EL (cell line): ENCODE measurements at regions not wholly inside any gene's neighbourhood (a gene's known extent, or its start where the extent isn't known, plus 50 kb on each side); places are given as distances from the start of the nearest gene placed in this dataset.
"Not testable (repeated sequence)": the region's sequence is repeated elsewhere in the genome, so short reads cannot be mapped to it uniquely, and the experiment has no call there.

Source experiments
- DNase-seq: peaks from one replicate; pipeline ENCODE4 v3.0.0-alpha.2; 2016

GRCh38 chr4:63221477-63221876, 1187.8 kb downstream of the TECRL start:
- DNase-seq: no peak

DNA sequence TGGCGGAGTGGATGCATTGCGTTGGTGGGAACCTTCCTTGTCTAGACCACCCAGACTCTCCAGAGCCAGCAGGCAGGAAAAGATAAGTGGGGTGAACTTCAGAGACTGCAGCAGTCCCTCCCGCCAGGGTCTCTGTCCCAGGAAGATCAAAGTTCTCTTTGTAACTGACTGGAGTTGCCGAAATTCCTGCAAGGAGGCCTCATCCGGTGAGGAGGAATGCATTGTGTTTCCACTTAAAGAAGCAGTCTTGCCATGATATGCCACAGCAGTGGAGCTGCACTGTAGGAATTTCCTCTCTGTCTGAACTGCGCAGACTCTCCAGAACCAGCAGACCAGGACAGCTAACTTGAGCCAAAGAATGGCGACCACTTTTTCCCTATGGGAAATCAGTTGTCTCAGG, 1190.4 kb downstream of the TECRL start:
- no peak for DNase-seq

- DNase-seq: no peak
Measured at GRCh38 chr4:63214076-63214475, 1195.2 kb downstream of the TECRL start.

- DNase-seq: no peak
Measured at GRCh38 chr4:63211776-63212479, 1197.3 kb downstream of the TECRL start.

DNA sequence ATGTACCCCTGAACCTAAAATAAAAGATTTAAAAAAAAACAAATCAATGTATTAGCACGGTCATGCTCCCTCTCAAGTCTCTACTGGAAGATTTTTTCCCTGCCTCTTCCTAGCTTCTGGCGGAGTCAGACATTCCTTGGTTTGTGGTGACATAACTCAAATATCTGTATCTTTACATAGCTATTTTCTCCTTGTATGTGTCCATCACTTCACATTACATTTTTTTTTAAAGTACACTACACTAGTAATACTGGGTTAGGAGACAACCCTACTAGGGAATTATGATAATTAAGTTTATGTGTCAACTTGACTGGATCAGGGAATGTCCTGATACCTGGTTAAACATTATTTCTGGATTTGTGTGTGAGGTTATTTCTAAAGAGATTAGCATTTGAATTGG, 1197.9 kb downstream of the TECRL start:
- no peak for DNase-seq

- not testable (repeated sequence) for DNase-seq
Measured at GRCh38 chr4:63193029-63193428, 1216.2 kb downstream of the TECRL start.

- DNase-seq: no peak
Measured at GRCh38 chr4:63171341-63171740, 1237.9 kb downstream of the TECRL start.

GRCh38 chr4:63170923-63171322, 1238.3 kb downstream of the TECRL start:
- no peak for DNase-seq

DNA sequence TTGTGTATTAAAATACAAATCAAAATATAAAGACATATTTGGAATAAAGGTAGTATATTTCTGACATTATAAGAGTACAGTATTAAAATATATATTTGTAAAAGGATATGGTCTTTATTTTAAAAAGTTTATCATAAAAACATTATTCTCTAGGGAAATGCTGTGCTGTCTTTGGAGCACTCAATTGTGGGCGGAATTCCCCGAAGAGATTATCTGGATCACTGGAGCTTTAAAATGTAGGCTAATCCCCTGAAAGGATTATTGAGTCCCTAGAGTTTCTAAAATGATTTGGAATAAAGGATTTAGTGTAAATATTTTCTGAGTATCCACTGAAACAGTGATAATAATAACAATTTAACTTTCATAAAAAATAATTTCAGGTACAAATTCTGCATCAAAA, 1239.4 kb downstream of the TECRL start:
- no peak for DNase-seq

DNA sequence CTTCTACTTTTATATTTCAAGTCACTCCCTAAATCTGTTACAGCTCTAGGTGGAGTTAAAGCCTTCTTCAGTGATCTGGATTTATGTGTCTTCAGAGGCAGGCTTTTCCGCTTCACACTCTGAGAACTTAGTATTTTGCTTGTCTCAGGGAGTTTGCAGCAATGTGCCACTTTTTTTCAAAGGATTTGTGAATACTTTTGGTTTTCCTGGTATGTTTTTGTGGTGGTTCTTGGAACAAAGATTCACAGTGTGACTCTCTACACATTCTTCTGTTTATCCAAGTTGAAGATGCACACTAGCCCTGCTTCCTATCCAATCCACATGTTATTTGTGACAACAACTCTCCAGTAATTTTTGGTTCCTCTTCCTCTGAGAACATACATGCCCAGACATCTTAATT, 1253.7 kb downstream of the TECRL start:
- no peak for DNase-seq

GRCh38 chr4:63123441-63123840, 1285.8 kb downstream of the TECRL start:
- no peak for DNase-seq

DNA sequence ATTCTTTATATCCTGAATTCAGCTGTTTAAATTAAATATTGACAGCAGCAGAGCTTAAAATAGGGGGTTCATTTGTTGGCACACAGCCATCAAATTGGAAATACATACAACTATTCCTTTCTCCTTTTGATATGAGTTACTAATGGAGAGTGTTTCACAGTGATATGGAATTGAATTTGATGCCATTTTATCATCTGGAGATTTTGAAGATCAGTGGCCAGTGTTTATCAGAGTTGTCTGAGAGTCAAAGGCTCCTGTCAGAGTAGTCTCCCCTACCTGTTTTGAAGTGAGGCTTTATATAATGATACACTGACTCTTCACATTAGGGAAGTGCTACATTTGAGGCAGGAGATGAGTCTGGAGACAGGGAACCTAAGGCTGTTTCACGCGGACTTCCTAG, 1286.3 kb downstream of the TECRL start:
- DNase-seq: no peak

DNA sequence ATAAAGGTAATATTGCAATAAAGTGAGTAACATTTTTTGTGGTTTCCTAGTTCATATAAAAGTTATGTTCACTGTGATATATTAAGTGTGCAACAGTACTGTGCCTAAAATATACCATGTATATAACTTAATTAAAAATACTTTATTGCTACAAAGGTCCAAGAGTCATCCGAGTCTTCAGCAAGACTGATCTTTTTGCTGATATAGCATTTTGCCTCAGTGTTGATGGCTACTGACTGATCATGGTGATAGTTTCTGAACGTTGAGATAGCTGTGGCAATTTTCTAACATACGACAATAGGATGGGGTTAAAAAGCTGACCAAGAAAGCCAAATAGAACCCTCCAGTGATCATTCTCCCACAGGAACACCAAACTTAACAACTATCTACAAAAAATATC, 1302.7 kb downstream of the TECRL start:
- DNase-seq: no peak

- DNase-seq: no peak
Measured at GRCh38 chr4:63105839-63106238, 1303.4 kb downstream of the TECRL start.

GRCh38 chr4:63090641-63091040, 1318.6 kb downstream of the TECRL start:
- no peak for DNase-seq

GRCh38 chr4:63085091-63085490, 1324.2 kb downstream of the TECRL start:
- no peak for DNase-seq

- DNase-seq: no peak
Measured at GRCh38 chr4:63080934-63081333, 1328.3 kb downstream of the TECRL start.

- DNase-seq: no peak
Measured at GRCh38 chr4:63063760-63064159, 1345.5 kb downstream of the TECRL start.

DNA sequence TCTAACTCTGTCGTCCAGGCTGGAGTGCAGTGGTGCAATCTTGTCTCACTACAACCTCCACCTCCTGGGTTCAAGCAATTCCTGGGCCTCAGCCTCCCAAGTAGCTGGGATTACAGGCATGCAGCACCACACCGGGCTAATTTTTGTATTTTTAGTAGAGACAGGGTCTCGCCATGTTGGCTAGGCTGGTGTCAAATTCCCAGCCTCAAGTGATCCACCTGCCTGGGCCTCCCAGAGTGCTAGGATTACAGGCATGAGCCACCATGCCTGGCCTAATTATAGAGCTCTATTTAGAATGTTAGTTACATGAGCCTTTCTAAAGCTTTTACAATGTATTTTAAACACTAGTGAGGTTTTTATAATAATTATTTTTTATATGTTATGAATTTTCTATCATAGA, 1346.4 kb downstream of the TECRL start:
- not testable (repeated sequence) for DNase-seq

GRCh38 chr4:63049726-63050125, 1359.5 kb downstream of the TECRL start:
- DNase-seq: no peak

GRCh38 chr4:63049278-63049677, 1360.0 kb downstream of the TECRL start:
- DNase-seq: no peak

GRCh38 chr4:63036159-63036866, 1372.9 kb downstream of the TECRL start:
- no peak for DNase-seq

- DNase-seq: no peak
Measured at GRCh38 chr4:63029380-63029779, 1379.9 kb downstream of the TECRL start.

- no peak for DNase-seq
Measured at GRCh38 chr4:63020661-63021060, 1388.6 kb downstream of the TECRL start.

GRCh38 chr4:63017300-63017699, 1392.0 kb downstream of the TECRL start:
- DNase-seq: no peak
